B cell (primary cell): ENCODE measurements at regions not wholly inside any gene's neighbourhood (a gene's known extent, or its start where the extent isn't known, plus 50 kb on each side); places are given as distances from the start of the nearest gene placed in this dataset.

ENCODE experiments used
- ATAC-seq: fragments of 200-7000 bp; cut with Tn5 transposase; one replicate; pipeline ENCODE4 v1.10.0; 2021; ENCODE audit warnings: low read depth, mild to moderate bottlenecking, moderate number of reproducible peaks, moderate library complexity
- CTCF ChIA-PET: fragments of 350-600 bp; sonication (Branson Sonifier 250); formaldehyde crosslinking; loops from one replicate; lab custom pipeline; 2021; ENCODE audit warnings: antibody characterized with exemption, inconsistent platforms; lab: Charles Lee
- POLR2A ChIA-PET: fragments of 350-600 bp; sonication (Branson Sonifier 250); formaldehyde crosslinking; loops from one replicate; lab custom pipeline; 2021; ENCODE audit warnings: antibody characterized with exemption; lab: Charles Lee
- DNase-seq: peaks from one replicate; pipeline ENCODE4 v3.0.0; 2013
- H2AFZ ChIP-seq: 2 replicates; pipeline ENCODE4 v1.6.1; 2012; ENCODE audit warnings: mild to moderate bottlenecking, low read depth, low read length; ENCODE audit not compliant: insufficient read depth, poor library complexity, severe bottlenecking
- H3K27ac ChIP-seq, 2 donors: 1 replicate in 1 of 2; 2 replicates in 1 of 2; pipeline ENCODE4 v1.5.1; 2012 to 2013; ENCODE audit warnings: low read length in 2 of 2, mild to moderate bottlenecking in 2 of 2, moderate library complexity in 1 of 2
- H3K27me3 ChIP-seq, 4 experiments: fragments of 200-600 bp in 1 of 4; sonication (generic) in 1 of 4; replicated peaks in 1 of 4; 1 replicate in 2 of 4; 2 replicates in 2 of 4; pipeline versions ENCODE4 v1.6.1 to v1.7.0; 2013 to 2016; ENCODE audit warnings: low read length in 3 of 4, mild to moderate bottlenecking in 2 of 4, mixed read lengths in 1 of 4, moderate library complexity in 1 of 4; ENCODE audit not compliant: insufficient read depth in 4 of 4, control insufficient read depth in 3 of 4; ENCODE audit errors: control extremely low read depth in 1 of 4
- H3K36me3 ChIP-seq, 2 experiments: replicated peaks in 1 of 2; 1 replicate in 1 of 2; 2 replicates in 1 of 2; pipeline versions ENCODE4 v1.6.1 to v1.7.1; 2013; ENCODE audit warnings: low read length in 1 of 2; ENCODE audit not compliant: insufficient read depth in 2 of 2, control insufficient read depth in 1 of 2; ENCODE audit errors: control extremely low read depth in 1 of 2, extremely low read depth in 1 of 2
- H3K4me1 ChIP-seq, 2 donors: fragments of 200-600 bp in 1 of 2; sonication (generic) in 1 of 2; 1 replicate in 1 of 2; 2 replicates in 1 of 2; pipeline versions ENCODE4 v1.5.1 to v1.6.1; 2013 to 2017; ENCODE audit warnings: low read length in 2 of 2; ENCODE audit not compliant: control insufficient read depth in 2 of 2, insufficient read depth in 2 of 2
- H3K4me2 ChIP-seq: replicated peaks from 2 replicates; pipeline ENCODE3; 2012; ENCODE audit warnings: mild to moderate bottlenecking, low read depth, low read length; ENCODE audit not compliant: poor library complexity, severe bottlenecking
- H3K4me3 ChIP-seq, 5 experiments: fragments of 200-600 bp in 1 of 5; sonication (generic) in 1 of 5; 1 replicate in 3 of 5; 2 replicates in 2 of 5; pipeline versions ENCODE4 v1.5.1 to v1.7.0; 2011 to 2016; ENCODE audit warnings: low read length in 4 of 5, mild to moderate bottlenecking in 4 of 5, low read depth in 2 of 5, control low read depth in 1 of 5, moderate library complexity in 1 of 5; ENCODE audit not compliant: insufficient read depth in 1 of 5; ENCODE audit errors: control extremely low read depth in 1 of 5, extremely low read depth in 1 of 5
- H3K79me2 ChIP-seq: fragments of 200-600 bp; sonication (generic); one replicate; pipeline ENCODE4 v1.6.0; 2016; ENCODE audit warnings: low read length; ENCODE audit not compliant: control insufficient read depth, insufficient read depth
- H3K9ac ChIP-seq: fragments of 200-600 bp; sonication (generic); 2 replicates; pipeline ENCODE4 v1.6.1; 2017; ENCODE audit warnings: mild to moderate bottlenecking, low read length, moderate library complexity
- H3K9me3 ChIP-seq, 3 donors: one replicate each; pipeline versions ENCODE4 v1.6.1 to v1.7.1; 2013; ENCODE audit warnings: low read length in 2 of 3; ENCODE audit not compliant: control insufficient read depth in 2 of 3, insufficient read depth in 1 of 3; ENCODE audit errors: control extremely low read depth in 1 of 3
- H4K20me1 ChIP-seq: 2 replicates; pipeline ENCODE4 v1.6.0; 2012; ENCODE audit warnings: mild to moderate bottlenecking, low read length; ENCODE audit not compliant: insufficient read depth, control insufficient read depth, poor library complexity, severe bottlenecking
- H3K27ac Mint-ChIP-seq: one replicate; pipeline ENCODE4 v1.8.0; 2021; ENCODE audit warnings: mixed read lengths
- H3K27me3 Mint-ChIP-seq: one replicate; pipeline ENCODE4 v1.8.0; 2021; ENCODE audit warnings: mixed read lengths
- H3K4me1 Mint-ChIP-seq: one replicate; pipeline ENCODE4 v1.8.0; 2021; ENCODE audit warnings: mixed read lengths
- H3K4me3 Mint-ChIP-seq: one replicate; pipeline ENCODE4 v1.8.0; 2021; ENCODE audit warnings: mixed read lengths
- H3K9me3 Mint-ChIP-seq: one replicate; pipeline ENCODE4 v1.8.0; 2022; ENCODE audit warnings: mixed read lengths; ENCODE audit not compliant: insufficient read depth
- EZH2 ChIP-seq: IDR thresholded peaks from 2 replicates; pipeline ENCODE4 v1.6.1; 2012; ENCODE audit warnings: borderline replicate concordance, low read depth, mild to moderate bottlenecking, moderate library complexity, low read length; ENCODE audit not compliant: insufficient read depth, poor library complexity, severe bottlenecking
- WGBS: methylation state at CpG from one replicate; pipeline ENCODE4 v1.1.5; 2013; ENCODE audit warnings: missing lambda C conversion rate; ENCODE audit not compliant: insufficient coverage; 5-methylcytosine and 5-hydroxymethylcytosine counted together
- intact Hi-C: fragments of 100-400 bp; cut with micrococcal nuclease; formaldehyde crosslinking; loops from one replicate; pipeline ENCODE4 v1.10.0; 2022
- TF ChIP-seq, protein P1 (sequence below): fragments of 200-600 bp; IDR thresholded peaks from one replicate; pipeline ENCODE4 v1.8.0; 2022; ENCODE audit warnings: antibody characterized with exemption, mild to moderate bottlenecking

- Histone ChIP-seq H3K4me3 (no peak overlapping the region), H3K9me3 (no peaks in the 10 kb centered on the region), H3K27me3 (no peaks in the 10 kb centered on the region), H4K20me1 (no peaks in the 10 kb centered on the region), H3K36me3 (no peaks in the 10 kb centered on the region), H3K4me2 (no peak overlapping the region), H2AFZ (no peak overlapping the region), H3K79me2 (no peaks in the 10 kb centered on the region), H3K4me1 (no peaks in the 10 kb centered on the region), H3K9ac (no peak overlapping the region), H3K27ac (no peak overlapping the region)
- ChIA-PET POLR2A (no interaction called here), CTCF (no interaction called here)
- no peak for DNase-seq
- no peak for ATAC-seq
- TF ChIP-seq, protein P1, sequence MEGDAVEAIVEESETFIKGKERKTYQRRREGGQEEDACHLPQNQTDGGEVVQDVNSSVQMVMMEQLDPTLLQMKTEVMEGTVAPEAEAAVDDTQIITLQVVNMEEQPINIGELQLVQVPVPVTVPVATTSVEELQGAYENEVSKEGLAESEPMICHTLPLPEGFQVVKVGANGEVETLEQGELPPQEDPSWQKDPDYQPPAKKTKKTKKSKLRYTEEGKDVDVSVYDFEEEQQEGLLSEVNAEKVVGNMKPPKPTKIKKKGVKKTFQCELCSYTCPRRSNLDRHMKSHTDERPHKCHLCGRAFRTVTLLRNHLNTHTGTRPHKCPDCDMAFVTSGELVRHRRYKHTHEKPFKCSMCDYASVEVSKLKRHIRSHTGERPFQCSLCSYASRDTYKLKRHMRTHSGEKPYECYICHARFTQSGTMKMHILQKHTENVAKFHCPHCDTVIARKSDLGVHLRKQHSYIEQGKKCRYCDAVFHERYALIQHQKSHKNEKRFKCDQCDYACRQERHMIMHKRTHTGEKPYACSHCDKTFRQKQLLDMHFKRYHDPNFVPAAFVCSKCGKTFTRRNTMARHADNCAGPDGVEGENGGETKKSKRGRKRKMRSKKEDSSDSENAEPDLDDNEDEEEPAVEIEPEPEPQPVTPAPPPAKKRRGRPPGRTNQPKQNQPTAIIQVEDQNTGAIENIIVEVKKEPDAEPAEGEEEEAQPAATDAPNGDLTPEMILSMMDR, result no peak
- no peak for TF ChIP-seq EZH2
- Mint-ChIP-seq H3K27me3 (no peaks in the 10 kb centered on the region), H3K4me1 (no peaks in the 10 kb centered on the region), H3K9me3 (no peaks in the 10 kb centered on the region), H3K27ac (no peak overlapping the region), H3K4me3 (no peak overlapping the region)
- intact Hi-C loops, result no loop called here
- WGBS, result 60% methylated on average over 1 of the region's 14 CpGs
These were observed 53.9 kb upstream of the ZNF157 start for GRCh38 chrX:47316276-47317025.
